ENCODE measurements at regions not wholly inside any gene's neighbourhood (a gene's known extent, or its start where the extent isn't known, plus 50 kb on each side); places are given as distances from the start of the nearest gene placed in this dataset.

- ChIA-PET POLR2A (no interaction called here), CTCF (interaction anchor here (1.0 kb wide), 1 partner anchor 19 kb away, joined by 3 read pairs; no protein-coding TSS in a partner anchor)
- no peak for TF ChIP-seq CTCF (IDR thresholded peaks at IDR 0.05; ENCODE audit: control extremely low read depth, extremely low read depth, low read depth, missing control alignments)
- DNase-seq (ENCODE audit: extremely low spot score) = no peak
Measured at GRCh38 chr2:123258877-123259539, 766.1 kb upstream of the CNTNAP5 start.

GRCh38 chr2:123262856-123263255 lies 762.2 kb upstream of the CNTNAP5 start:
- POLR2A ChIA-PET = no interaction called here

GRCh38 chr2:123283431-123283830 lies 741.7 kb upstream of the CNTNAP5 start:
- POLR2A ChIA-PET = no interaction called here
- CTCF ChIA-PET = no interaction called here
- no peak for DNase-seq (ENCODE audit: extremely low spot score)

More at GRCh38 chr2:123262856-123263255, 762.2 kb upstream of the CNTNAP5 start:
- TF ChIP-seq CTCF (IDR thresholded peaks at IDR 0.05; ENCODE audit: control extremely low read depth, extremely low read depth, low read depth, missing control alignments) = no peak
- DNase-seq (ENCODE audit: extremely low spot score) = no peak
- CTCF ChIA-PET = no interaction called here

GRCh38 chr2:123303731-123304130 lies 721.4 kb upstream of the CNTNAP5 start:
- POLR2A ChIA-PET = no interaction called here
- CTCF ChIA-PET = interaction anchor here (0.6 kb wide), 1 partner anchor 561 kb away, joined by 4 read pairs; no protein-coding TSS in a partner anchor
- DNase-seq (ENCODE audit: extremely low spot score) = no peak
- TF ChIP-seq CTCF (IDR thresholded peaks at IDR 0.05; ENCODE audit: control extremely low read depth, extremely low read depth, low read depth, missing control alignments) = no peak

More at GRCh38 chr2:123283431-123283830, 741.7 kb upstream of the CNTNAP5 start:
- TF ChIP-seq CTCF (IDR thresholded peaks at IDR 0.05; ENCODE audit: control extremely low read depth, extremely low read depth, low read depth, missing control alignments) = no peak

Measured in GM10248 (cell line).